ENCODE measurements at regions not wholly inside any gene's neighbourhood (a gene's known extent, or its start where the extent isn't known, plus 50 kb on each side); places are given as distances from the start of the nearest gene placed in this dataset.

DNA sequence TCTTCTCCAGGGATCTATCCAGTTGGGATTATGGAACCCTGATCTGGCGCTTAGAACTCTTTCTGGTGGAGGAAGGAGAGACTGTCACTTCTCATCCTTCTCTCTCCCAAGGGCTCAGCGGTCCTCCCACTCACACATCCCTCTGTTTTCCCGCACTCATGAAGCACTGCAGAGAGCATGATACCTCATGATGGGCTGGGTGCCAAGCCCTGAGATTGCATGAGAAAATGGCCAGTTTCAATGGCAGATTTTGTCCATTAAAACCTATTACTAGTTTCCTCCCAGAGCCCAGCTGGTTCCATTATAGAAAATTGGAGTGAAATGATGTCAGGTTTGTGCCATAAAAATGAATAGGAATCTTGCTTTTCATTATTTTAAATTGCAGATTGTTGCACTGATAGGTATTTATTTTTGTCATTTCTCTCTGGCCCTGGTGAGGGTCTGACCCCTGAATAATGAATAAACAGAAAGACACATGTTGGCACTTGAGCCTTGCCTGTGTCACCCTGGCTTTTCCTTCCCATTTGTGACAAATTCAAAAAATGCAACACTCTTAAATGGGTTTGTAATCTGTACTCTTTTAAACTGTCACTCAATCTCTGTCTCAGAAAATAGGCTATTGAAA is 1151.1 kb downstream of the TYW1 start:
- no peak for TF ChIP-seq CTCF (conservative IDR thresholded peaks at IDR 0.05; ENCODE audit: low read depth, low read length)
- TF ChIP-seq EZH2phosphoT487 (IDR thresholded peaks at IDR 0.05; ENCODE audit: borderline replicate concordance, low read length) = no peak
